BLaER1 treated with 17β-estradiol and CSF1 and Interleukin-3, amounts not matched to agents 10 nM and 100 nM (cell line): ENCODE measurements at regions not wholly inside any gene's neighbourhood (a gene's known extent, or its start where the extent isn't known, plus 50 kb on each side); places are given as distances from the start of the nearest gene placed in this dataset.

ENCODE experiments used
- H3K27ac ChIP-seq, 11 experiments: shearing (Covaris generic); formaldehyde crosslinking; 2 replicates each; pipeline ENCODE4 v1.8.1; 2022
- H3K27me3 ChIP-seq, 11 experiments: shearing (Covaris generic); formaldehyde crosslinking; 2 replicates each; pipeline ENCODE4 v1.8.1; 2022
- H3K36me3 ChIP-seq, 11 experiments: shearing (Covaris generic); formaldehyde crosslinking; 2 replicates each; pipeline ENCODE4 v1.8.1; 2022
- H3K4me1 ChIP-seq, 10 experiments: shearing (Covaris generic); formaldehyde crosslinking; 2 replicates each; pipeline ENCODE4 v1.8.1; 2022
- H3K4me2 ChIP-seq, 11 experiments: shearing (Covaris generic); formaldehyde crosslinking; 2 replicates each; pipeline ENCODE4 v1.8.1; 2022
- H3K4me3 ChIP-seq, 10 experiments: shearing (Covaris generic); formaldehyde crosslinking; 2 replicates each; pipeline ENCODE4 v1.8.1; 2022
- H3K9ac ChIP-seq, 11 experiments: shearing (Covaris generic); formaldehyde crosslinking; 2 replicates each; pipeline ENCODE4 v1.8.1; 2022
- H3K9me3 ChIP-seq, 11 experiments: shearing (Covaris generic); formaldehyde crosslinking; replicated peaks in 1 of 11; 2 replicates each; pipeline ENCODE4 v1.8.1; 2022
- H4K20me1 ChIP-seq, 11 experiments: shearing (Covaris generic); formaldehyde crosslinking; 2 replicates each; pipeline ENCODE4 v1.8.1; 2022
- Cebpa-rat ChIP-seq, 11 experiments: shearing (Covaris generic); IDR thresholded peaks; 2 replicates each; pipeline ENCODE4 v1.8.1; 2022

DNA sequence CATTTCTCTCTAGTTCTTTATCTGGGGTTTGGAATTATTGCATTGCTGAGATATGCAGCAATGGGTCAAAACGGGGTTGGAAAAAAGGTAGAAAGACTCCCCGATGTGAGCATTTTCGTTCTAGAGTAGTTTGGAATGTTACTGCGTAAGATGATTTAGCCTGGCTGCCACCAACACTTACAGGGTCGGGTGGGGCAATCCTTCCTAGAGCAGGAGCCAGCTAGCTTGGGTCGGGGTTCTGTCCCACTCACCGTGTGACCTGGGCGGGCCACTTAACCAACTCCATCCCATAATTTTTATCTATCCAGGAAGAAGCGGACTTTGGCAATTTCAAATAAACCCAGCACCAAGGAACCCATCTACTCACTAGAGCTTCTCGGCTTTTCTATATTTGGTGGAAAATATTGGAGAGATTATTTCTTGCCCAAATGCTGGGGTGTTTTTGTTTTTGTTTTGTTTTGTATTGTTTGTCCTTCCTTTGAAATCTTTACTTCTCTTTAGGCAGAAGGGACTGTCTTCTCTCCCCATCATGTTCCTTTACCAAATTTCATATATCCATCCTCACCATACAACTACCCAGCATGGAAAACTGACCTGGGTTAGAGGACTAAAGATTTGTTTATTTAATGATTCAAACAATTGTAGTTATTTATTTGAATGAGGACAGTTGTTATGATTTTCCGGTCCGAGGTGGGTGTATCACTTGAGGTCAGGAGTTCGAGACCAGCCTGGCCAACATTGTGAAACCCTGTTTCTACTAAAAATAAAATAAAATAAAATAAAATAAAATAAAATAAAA, 72.4 kb downstream of the GPX5 start:
- Histone ChIP-seq H3K4me3 (no peak overlapping the region), H3K9me3 (peaks cover 0 to 18% (median 13%) of the 10 kb centered on the region in 11 experiments; a peak in 14 of 22 replicates), H3K9ac (no peak overlapping the region), H3K27me3 (peaks cover 0 to 3% (median 0%) of the 10 kb centered on the region in 11 experiments; a peak in 3 of 22 replicates), H3K4me2 (no peak overlapping the region), H4K20me1 (no peaks in the 10 kb centered on the region), H3K27ac (no peak overlapping the region), H3K36me3 (no peaks in the 10 kb centered on the region), H3K4me1 (peaks cover 0 to 5% (median 0%) of the 10 kb centered on the region in 10 experiments; a peak in 1 of 20 replicates)
- no peak for TF ChIP-seq Cebpa-rat (IDR thresholded peaks at IDR 0.05)

DNA sequence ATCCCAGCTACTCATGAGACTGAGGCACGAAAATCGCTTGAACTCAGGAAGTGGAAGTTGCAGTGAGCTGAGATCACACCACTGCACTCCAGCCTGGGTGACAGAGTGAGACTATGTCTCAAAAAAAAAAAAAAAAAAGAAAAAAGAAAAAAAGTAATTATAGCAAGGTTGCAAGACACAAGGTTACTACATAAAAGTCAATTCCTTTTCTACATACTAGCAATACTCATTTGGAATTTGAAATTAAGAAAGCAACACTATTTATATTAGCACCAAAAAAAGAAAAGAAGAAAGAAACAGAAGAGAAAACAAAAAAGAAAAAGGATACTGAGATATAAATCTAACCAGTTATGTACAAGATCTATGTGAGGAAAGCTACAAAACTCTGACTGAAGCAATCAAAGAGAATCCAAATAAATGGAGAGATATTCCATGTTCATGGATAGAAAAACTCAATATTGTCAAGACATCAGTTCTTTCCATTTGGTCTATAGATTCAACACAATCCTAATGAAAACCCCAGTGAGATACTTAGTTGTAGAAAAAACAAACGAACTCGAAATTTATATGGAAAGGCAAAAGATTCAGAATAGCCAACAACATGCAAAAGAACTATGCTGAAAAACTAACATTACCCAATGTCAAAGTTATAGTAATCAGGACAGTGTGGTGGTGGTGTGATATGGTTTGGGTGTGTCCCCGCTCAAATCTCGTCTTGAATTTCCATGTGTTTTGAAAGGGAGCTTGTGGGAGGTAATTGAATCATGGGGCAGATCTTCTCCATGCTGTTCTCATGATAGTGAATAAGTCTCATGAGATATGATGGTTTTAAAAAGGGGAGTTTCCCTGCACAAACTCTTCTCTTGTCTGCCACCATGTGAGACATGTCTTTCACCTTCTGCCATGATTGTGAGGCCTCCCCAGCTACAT, 73.3 kb downstream of the GPX5 start:
- H3K9ac ChIP-seq = no peak overlapping the region
- peaks cover 0 to 18% (median 13%) of the 10 kb centered on the region in 11 experiments; a peak in 14 of 22 replicates for H3K9me3 ChIP-seq
- TF ChIP-seq Cebpa-rat (IDR thresholded peaks at IDR 0.05) = no peak
- no peak overlapping the region for H3K27ac ChIP-seq
- no peak overlapping the region for H3K4me3 ChIP-seq
- peaks cover 0 to 3% (median 0%) of the 10 kb centered on the region in 11 experiments; a peak in 3 of 22 replicates for H3K27me3 ChIP-seq
- no peak overlapping the region for H3K4me2 ChIP-seq
- no peaks in the 10 kb centered on the region for H3K36me3 ChIP-seq
- peaks cover 0 to 5% (median 0%) of the 10 kb centered on the region in 10 experiments; a peak in 1 of 20 replicates for H3K4me1 ChIP-seq
- no peaks in the 10 kb centered on the region for H4K20me1 ChIP-seq

DNA sequence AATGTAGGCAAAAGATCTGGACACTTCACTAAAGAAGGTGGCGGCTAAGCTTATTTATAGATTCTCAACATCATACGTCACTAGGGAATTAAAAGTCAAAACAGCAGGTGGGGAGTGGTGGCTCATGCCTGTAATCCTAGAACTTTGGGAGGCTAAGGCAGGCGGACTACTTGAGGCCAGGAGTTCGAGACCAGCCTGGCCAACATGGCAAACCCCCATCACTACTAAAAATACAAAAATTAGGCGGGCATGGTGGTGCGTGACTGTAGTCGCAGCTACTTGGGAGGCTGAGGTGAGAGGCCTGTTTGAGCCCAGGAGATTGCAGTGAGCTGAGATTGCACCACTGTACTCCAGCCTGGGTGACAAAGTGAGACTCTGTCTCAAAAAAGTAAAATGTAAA, 74.6 kb downstream of the GPX5 start:
- Histone ChIP-seq H3K4me2 (0 out of 22 replicates have a peak overlapping the region, but pooled peaks of 1 of the 11 experiments have one; percentile 3), H3K27ac (no peak overlapping the region)

DNA sequence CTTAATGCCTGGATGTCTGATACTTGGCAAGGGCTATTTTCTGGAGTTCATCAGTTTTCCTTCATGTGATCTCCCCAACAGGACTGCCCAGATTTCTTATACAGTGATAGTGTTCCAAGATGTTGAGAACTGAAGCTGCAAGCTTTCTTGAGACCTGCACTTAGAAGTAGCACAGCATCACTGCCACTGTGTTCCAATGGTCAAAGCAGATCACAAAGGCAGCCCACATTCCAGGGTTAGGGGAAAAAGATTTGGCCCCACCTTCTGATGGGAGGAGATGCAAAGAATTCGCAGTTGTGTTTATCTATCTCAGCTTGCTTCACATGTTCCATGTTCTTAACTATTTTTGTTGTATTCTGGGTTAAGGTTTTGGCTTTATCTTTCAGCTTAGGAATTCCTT, 78.2 kb downstream of the GPX5 start:
- no peak for TF ChIP-seq Cebpa-rat (IDR thresholded peaks at IDR 0.05)
- no peak overlapping the region for H3K27ac ChIP-seq
- H3K4me2 ChIP-seq = no peak overlapping the region
- no peak overlapping the region for H3K4me3 ChIP-seq
- peaks cover 6 to 40% (median 18%) of the 10 kb centered on the region in 10 experiments; a peak in 19 of 20 replicates for H3K4me1 ChIP-seq
- no peaks in the 10 kb centered on the region for H3K27me3 ChIP-seq
- H4K20me1 ChIP-seq = no peaks in the 10 kb centered on the region
- peaks cover 0 to 12% (median 7%) of the 10 kb centered on the region in 11 experiments; a peak in 10 of 22 replicates for H3K9me3 ChIP-seq
- no peak overlapping the region for H3K9ac ChIP-seq
- no peaks in the 10 kb centered on the region for H3K36me3 ChIP-seq

More for the DNA sequence above, 74.6 kb downstream of the GPX5 start:
- Histone ChIP-seq H3K4me3 (no peak overlapping the region), H3K9ac (no peak overlapping the region), H3K4me1 (peaks cover 0 to 10% (median 0%) of the 10 kb centered on the region in 10 experiments; a peak in 2 of 20 replicates), H4K20me1 (no peaks in the 10 kb centered on the region), H3K36me3 (no peaks in the 10 kb centered on the region), H3K9me3 (peaks cover 0 to 18% (median 13%) of the 10 kb centered on the region in 11 experiments; a peak in 14 of 22 replicates), H3K27me3 (peaks cover 0 to 3% (median 0%) of the 10 kb centered on the region in 11 experiments; a peak in 3 of 22 replicates)
- no peak for TF ChIP-seq Cebpa-rat (IDR thresholded peaks at IDR 0.05)

DNA sequence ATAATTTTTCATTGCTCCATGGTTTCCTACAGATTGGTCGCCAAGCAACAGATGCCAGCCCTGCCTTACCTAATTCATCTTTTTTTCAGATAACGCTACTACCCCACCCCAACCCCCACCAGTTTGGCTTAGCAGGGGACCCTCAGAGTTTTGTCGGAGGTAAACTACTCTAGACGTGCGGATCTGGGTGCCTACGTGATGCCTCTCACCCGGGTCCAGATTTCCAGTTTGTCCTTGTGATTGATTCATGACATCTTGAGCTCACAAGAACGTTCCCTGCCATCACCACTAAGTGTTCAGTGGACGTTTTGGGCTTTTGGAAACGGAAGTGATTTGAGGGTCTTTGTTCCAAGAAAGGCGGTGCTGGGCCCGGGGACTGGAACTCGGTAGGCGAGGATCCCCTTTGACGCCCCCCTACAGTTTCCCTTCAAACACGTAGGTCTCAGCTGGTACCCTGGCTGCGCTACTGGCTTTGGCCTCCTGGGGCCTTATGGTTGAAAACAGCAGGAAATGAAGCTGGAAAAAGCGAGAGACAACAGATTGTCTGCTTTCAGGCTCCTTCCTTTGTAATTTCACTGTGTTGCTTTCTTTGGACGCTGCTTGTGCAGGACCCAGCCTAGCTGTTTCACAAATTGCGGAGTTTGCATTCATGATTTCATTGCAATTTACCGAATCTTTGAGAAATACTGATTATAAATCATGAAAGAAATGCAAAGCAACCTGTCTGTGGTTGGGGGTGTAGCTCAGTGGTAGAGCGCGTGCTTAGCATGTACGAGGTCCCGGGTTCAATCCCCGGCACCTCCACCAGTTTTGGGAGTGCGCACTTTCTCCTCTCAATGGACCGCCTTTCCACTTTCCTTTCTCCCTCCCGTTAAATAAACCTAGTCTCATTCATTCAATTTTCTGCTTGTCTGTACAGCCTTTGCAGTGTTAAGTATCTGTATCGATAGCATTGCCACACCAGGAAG, 81.0 kb downstream of the GPX5 start:
- Histone ChIP-seq H3K9me3 (no peaks in the 10 kb centered on the region), H3K4me1 (peaks cover 6 to 35% (median 18%) of the 10 kb centered on the region in 10 experiments; a peak in 19 of 20 replicates), H3K4me2 (peak overlapping the region; percentile 64 to 88 (median 74)), H3K27ac (peak overlapping the region in 7 of 11 experiments; percentile 8 to 65 (median 51); a peak in 12 of 22 replicates), H3K4me3 (peak overlapping the region; percentile 23 to 63 (median 54); a peak in 19 of 20 replicates), H4K20me1 (no peaks in the 10 kb centered on the region), H3K27me3 (no peaks in the 10 kb centered on the region), H3K36me3 (no peaks in the 10 kb centered on the region), H3K9ac (peak overlapping the region in 10 of 11 experiments; percentile 4 to 74 (median 40); a peak in 18 of 22 replicates)
- TF ChIP-seq Cebpa-rat (IDR thresholded peaks at IDR 0.05) = peak in 2 of 11 experiments; percentile 27 to 69; a peak in 1 of 22 replicates

DNA sequence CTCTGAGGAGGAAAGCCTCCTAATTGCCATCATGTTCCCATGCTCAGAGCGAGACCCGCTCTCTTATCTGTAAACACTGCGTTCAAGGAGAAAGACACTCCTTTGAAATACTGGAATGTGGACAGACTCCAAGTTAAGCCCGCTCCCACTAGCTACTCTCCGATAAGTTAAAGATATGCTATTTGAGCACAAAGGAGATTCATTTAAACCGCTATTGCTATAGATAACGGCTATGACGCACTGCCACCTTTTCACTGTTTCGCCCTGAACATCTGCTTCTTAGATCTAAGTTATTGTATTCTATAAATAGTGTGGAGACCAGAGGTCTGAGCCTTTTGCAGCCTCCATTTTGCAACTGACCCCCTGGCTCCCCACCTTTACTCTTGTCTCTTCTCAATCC, 82.3 kb downstream of the GPX5 start:
- H3K36me3 ChIP-seq = no peaks in the 10 kb centered on the region
- peak overlapping the region in 7 of 11 experiments; percentile 64 to 88 (median 74); a peak in 13 of 22 replicates for H3K4me2 ChIP-seq
- no peak overlapping the region for H3K4me3 ChIP-seq
- no peak overlapping the region for H3K9ac ChIP-seq
- peaks cover 6 to 35% (median 18%) of the 10 kb centered on the region in 10 experiments; a peak in 19 of 20 replicates for H3K4me1 ChIP-seq
- H3K27ac ChIP-seq = no peak overlapping the region
- H3K27me3 ChIP-seq = no peaks in the 10 kb centered on the region
- H3K9me3 ChIP-seq = no peaks in the 10 kb centered on the region
- no peaks in the 10 kb centered on the region for H4K20me1 ChIP-seq
- TF ChIP-seq Cebpa-rat (IDR thresholded peaks at IDR 0.05) = no peak

DNA sequence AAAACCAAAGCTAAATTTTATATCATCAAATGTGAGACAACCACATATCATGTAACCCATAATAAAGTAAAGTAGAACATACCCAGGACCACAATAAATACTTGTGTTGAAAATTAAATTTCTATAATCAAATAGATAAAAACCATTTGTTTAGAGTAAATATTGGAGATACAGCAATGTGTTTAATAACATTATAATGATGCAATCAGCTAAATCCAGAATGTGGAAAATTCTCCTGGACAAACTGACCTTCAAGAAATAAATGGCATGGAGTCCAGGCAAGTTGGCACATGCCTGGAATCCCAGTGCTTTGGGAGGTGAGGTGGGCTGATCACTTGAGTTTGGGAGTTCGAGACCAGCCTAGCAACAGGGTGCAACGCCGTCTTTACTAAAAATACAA, 84.0 kb downstream of the GPX5 start:
- Histone ChIP-seq H3K4me3 (no peak overlapping the region), H4K20me1 (no peaks in the 10 kb centered on the region), H3K9me3 (no peaks in the 10 kb centered on the region), H3K9ac (no peak overlapping the region), H3K27ac (no peak overlapping the region), H3K4me1 (peaks cover 6 to 35% (median 18%) of the 10 kb centered on the region in 10 experiments; a peak in 19 of 20 replicates), H3K27me3 (no peaks in the 10 kb centered on the region), H3K36me3 (no peaks in the 10 kb centered on the region), H3K4me2 (no peak overlapping the region)
- no peak for TF ChIP-seq Cebpa-rat (IDR thresholded peaks at IDR 0.05)

DNA sequence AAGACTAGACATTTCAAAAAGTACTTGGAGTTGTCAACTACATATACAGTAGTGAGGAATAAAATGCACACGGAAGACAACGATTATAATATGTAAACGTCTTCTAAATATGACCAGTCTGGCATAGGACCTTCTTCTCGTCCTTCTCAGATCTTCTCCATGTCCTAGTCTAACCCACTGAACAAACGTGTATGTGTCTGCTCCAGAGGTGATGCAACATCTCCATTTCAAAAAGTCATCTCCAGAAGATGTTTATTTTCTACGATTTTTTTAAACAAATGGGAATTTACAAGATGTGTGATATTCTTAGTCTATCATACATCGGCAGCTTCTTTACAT, 89.9 kb downstream of the GPX5 start:
- no peaks in the 10 kb centered on the region for H4K20me1 ChIP-seq
- no peak overlapping the region for H3K27ac ChIP-seq
- H3K4me3 ChIP-seq = no peak overlapping the region
- TF ChIP-seq Cebpa-rat (IDR thresholded peaks at IDR 0.05) = no peak
- no peak overlapping the region for H3K4me2 ChIP-seq
- H3K9ac ChIP-seq = no peak overlapping the region
- H3K9me3 ChIP-seq = peaks cover 5 to 22% (median 13%) of the 10 kb centered on the region in 11 experiments; a peak in 15 of 22 replicates
- peaks cover 0 to 16% (median 8%) of the 10 kb centered on the region in 10 experiments; a peak in 12 of 20 replicates for H3K4me1 ChIP-seq
- H3K27me3 ChIP-seq = 0 out of 22 replicates have a peak, but pooled peaks cover 0 to 2% (median 0%) of the 10 kb centered on the region in 11 experiments
- no peaks in the 10 kb centered on the region for H3K36me3 ChIP-seq
